Frontal cortex (tissue), 3 donors: ENCODE measurements at regions not wholly inside any gene's neighbourhood (a gene's known extent, or its start where the extent isn't known, plus 50 kb on each side); places are given as distances from the start of the nearest gene placed in this dataset.

Experiments
- DNase-seq, 2 donors: peaks; one replicate each; pipeline ENCODE4 v3.0.0; 2012; ENCODE audit warnings: low spot score in 2 of 2
- FAIRE-seq: peaks from 2 replicates; lab custom pipeline; 2012; peaks lifted over from hg19 to GRCh38; lab: Jason Lieb, UNC
- donor health status: control.
- donor health status: control.
- donor health status: control.

DNA sequence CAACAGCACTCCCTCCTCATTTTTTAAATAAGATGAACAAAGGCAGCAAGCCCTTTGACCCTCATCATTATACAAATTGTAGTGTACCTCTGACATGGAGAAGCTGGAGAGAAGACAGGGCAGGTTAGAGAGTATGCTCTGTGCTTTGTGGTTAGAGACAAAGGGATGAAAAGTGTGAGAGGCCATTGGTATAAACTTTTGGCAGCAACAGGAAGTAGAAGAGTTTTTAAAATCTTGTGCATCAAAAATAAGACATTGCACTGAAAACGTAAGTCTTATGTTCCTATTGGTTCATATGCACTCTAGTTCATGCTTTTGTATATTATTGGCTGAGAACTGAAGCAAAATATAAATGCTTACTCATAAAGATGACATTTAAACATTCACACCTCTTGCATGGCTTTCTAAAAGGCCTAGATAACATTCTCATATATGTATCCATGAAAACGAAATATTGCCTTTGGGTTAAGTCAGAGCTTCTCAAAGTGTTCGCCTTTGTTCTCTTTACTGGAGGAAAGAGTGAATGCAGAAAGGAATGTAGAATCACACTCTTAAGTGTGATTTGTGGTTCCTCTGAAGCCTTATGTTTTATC lies 158.0 kb downstream of the PALM2AKAP2 start:
- FAIRE-seq: no peak
- DNase-seq: no peak

DNA sequence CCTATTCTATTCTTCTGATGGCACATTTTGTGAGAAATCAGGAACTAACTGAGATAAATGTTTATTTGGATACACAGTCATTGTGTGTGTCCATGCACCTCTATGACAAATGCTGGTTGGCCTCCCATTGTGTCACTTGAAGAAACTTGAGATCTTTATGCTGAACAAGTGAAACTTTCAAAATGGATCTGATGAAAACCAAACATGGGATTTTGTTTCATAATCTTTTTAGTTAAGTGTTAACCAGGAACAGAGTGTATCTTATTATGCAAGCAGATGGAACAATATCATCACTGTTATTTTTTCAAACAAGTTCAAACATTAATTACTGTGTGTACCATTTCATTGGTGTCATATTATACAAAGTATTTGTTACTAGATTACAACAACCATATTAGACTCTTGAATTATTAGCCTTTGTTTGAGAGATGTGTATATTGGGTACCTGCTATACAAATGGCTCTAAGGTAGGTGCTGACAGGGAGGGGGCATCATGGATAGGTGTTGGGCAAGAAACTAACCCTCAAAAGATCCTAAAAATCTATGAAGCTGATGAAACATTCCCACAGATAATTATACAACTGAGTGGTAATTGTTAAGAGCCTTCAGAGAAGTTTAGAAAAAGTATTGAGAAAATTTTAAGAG lies 159.8 kb downstream of the PALM2AKAP2 start:
- DNase-seq: no peak
- no peak for FAIRE-seq

DNA sequence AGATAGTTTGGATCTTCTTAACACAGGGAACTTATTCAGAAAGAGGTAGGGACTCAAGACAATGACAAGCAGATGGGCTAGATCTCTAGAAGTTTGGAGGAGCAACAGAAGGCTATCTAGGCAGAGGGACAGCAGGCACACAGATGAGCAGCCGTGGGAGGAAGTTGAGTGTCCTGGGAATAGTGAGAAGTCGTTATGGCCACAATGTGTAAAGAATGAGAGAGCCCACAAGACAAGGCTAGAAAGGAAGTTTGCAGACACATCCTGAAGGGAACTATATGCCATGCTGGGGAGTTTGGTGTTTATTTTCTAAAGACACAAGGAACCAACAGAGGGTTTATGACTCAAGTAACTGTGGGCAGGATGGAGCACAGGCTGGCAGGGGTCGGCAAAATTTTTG lies 160.6 kb downstream of the PALM2AKAP2 start:
- no peak for DNase-seq

DNA sequence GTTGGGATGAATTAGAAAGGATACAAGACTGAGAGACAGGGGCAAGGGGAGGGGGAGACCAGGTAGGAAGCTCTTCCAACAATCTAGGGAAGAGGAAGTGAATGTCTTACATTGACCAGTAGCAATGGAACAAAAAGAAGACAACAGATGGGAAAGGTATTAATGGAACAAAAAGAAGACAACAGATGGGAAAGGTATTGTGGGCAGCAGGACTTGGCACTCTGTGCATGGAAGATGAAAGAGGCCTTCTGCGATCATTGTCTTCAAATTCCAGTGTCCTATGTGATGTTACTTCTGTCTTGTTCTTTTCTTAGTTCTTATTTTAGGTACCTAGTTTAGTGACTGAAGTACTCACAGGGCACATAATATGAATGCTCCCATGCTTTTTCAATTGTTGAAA lies 161.8 kb downstream of the PALM2AKAP2 start:
- no peak for FAIRE-seq

More for the DNA sequence above, 160.6 kb downstream of the PALM2AKAP2 start:
- no peak for FAIRE-seq

DNA sequence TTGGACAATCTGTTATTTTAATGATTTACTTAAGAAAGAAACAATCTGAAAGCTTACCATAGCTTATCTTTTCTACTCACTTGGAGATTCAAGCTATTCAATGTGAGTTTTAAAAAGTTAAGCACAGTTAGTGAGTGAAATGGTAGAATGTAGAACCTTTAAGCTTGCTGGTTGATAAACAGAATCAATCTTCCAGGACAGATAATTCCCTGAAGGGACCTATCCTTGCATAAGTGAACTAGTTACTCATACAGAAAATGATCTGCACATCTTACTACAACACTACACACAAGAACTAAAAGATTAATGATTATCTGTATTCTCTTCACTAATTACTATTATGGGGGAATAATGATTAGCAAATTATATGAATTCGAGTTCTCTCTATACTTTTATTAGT lies 165.6 kb downstream of the PALM2AKAP2 start:
- no peak for DNase-seq
- FAIRE-seq: no peak

More for the DNA sequence above, 161.8 kb downstream of the PALM2AKAP2 start:
- DNase-seq: no peak

DNA sequence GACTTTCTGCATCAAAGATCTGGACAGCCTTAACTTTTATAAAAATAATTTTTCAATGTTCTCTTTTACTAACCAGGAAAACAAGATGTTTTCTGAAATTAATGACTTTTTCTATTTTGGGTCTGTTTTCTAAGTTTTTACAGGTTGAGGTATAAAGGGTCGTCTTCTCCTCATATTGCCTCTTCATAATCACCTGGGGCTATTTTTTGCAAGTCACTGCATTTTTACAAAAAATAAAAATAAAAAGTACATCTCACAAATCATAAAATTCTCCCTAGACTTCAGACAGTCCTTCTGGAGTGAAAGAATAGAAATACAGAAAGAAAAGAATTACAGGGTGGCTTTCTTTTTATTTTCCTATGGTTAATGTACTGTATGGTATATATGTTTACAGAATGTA lies 168.5 kb downstream of the PALM2AKAP2 start:
- no peak for DNase-seq
- FAIRE-seq: no peak

DNA sequence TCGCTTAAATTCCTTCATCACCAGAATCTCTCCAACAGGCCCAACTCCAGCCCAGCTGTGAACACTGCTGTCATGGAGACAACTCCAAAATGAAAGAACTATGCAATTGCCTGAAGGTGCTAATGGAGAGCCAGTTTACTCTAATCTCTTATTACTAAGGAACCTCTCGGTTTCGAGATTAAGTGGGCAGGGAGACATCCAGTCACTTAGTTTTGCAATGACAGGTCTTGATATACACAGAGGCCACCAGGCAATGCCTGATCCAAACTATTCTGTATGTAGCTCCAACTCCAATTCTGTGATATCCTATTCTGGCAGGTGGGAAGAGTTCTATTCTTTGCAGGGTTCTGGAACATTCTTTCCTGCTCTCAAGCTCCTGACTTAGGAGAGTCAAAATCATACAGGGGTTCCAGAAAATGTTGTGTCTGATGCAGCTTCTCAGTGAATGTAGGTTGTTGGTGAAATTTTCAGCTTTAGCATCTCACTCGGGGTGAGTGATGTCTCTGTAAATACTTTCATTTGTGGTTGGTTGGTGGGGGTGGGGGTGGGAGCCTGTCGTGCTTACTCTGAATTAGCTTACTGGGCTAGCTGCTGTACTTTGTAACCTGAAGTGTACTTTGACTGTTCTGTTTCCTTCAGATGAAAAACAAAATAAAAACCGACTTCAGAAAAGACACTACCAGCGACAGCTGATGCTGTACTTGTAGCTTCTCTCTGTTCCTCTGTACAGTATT lies 170.9 kb downstream of the PALM2AKAP2 start:
- FAIRE-seq: no peak

DNA sequence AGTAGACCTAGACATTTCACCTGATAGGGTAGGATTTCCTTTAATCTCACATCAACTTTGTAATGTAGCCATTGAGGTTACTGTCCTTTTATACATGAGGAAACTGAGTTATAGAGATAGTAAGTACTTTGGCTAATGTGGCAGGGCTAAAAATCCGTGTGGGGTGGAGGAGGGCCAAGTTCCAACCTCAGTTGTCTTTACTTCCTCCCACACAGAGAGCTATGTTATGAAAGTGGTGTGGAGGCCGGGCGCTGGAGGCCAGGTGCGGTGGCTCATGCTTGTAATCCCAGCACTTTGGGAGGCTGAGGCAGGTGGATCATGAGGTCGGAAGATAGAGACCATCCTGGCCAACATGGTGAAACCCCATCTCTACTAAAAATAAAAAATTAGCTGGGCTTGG lies 173.3 kb downstream of the PALM2AKAP2 start:
- FAIRE-seq: no peak

More for the DNA sequence above, 170.9 kb downstream of the PALM2AKAP2 start:
- DNase-seq: no peak

DNA sequence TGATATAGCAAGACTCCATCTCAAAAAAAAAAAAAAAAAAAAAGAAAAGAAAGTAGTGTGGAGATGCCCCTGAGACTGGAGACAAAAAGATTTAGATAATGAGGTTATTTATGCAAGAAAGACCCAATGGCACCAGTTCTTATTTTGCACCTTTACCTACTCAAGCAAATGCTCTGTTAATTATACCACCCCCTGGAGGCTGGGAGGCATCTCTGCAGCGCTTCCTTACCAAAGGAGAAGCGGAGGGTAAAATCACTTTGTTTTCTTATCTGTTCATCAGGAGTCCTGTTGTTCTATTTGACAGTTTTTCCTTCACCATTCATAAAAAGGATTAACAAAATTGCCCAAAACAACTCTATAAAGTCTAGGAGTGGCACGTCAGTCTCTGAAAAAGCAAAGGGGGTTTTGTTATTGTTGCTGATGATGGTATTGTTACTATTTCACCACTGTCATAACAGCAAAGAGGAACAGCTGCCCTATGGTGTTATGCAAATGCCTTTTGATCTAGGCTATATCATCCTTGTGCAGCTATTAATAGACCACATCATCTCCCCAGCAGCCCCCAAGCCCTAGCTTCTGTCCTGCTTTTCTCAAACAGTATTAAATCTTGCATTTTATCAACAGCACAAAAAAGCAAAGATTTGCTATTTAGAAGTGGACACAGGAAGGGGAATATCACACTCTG lies 174.0 kb downstream of the PALM2AKAP2 start:
- no peak for FAIRE-seq
- DNase-seq: no peak

More for the DNA sequence above, 173.3 kb downstream of the PALM2AKAP2 start:
- DNase-seq: no peak

DNA sequence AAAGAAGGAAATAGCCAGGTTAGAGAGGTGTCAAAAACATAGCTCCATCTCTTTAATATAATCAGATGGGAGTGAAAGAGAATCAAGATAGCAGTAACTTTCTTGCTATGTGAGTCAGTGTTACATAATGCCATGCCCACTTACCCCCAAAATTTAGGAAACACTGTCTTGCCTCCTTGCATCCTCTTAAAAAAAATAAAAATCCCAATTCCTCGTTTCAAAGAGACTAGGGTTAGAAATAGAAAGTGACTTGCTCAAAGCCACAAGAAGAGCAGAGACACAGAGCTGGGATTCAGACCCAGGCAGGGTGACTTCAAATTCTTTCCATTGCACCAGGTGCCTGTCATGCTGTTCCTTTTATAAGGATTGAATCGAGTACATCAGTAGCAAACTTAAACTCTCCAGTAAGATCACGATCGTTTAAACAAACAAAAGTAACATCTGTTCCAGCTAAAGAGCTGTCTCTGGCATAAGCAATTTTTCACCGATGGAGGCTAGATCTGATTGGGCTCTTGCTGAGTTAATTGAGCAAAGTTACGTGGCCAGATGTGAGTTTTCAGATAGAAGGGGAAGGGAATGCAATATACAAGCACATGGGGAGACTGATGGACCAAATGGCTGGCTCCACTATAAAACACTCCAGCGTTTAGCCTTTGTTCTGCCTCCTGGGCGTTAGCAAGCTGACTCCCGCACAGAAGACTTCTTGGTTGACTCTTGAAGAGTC lies 176.9 kb downstream of the PALM2AKAP2 start:
- FAIRE-seq: no peak
- no peak for DNase-seq

DNA sequence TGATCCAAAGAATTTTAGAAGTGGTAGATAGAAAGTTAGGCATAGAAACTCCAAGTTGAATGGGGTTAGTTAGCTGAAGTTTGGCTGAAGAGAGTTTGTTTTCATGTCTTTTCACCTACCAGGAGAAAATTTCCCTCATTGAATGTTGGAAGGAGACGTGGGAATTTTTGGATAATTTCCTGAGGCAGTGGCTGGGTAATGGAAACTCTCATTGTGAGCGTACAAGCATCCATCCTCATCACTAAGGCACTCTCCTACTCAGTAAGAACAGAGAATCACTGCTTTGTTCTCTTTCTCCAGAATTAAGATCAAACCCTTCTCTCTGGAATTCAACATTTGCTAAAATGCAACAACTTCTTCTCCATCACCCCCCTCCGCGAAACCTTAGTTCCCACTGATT lies 179.7 kb downstream of the PALM2AKAP2 start:
- DNase-seq: no peak
- FAIRE-seq: no peak

DNA sequence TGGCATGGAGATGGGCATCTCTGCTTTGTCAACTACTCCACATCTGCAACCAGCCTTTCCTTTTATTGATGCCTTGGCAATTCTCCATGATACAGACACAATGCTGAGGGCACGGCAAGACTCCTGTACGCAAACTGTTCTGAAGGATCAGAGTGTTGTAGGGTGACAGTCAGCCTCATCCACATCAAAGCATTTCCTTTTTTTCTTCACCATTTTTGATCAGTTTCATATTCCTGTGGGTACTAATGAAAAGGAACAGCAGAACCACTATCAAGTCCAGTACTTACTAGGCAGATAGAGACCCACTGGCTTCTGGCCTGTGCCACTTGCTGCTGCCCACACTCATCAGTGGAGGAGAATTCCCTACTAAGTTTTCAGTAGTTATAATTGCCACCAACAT lies 181.6 kb downstream of the PALM2AKAP2 start:
- FAIRE-seq: no peak
- no peak for DNase-seq

DNA sequence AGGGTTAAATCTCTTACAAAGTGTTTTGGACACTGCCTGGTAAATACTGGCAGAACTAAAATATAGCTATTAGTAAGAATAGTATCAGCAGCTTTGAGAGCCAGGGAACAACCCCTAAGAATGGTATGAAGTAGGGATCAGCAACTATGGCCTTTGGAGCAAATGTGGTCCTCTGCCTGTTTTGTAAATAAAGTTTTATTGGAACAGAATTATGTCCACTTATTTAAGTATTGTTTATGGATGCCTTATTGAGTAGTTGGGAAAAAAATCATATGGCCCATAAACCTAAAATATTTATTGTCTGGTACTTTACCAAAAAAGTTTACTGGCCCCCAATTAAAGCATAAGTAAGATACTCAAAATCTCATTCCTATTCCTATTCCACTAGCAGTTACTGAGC lies 182.2 kb downstream of the PALM2AKAP2 start:
- DNase-seq (no peak), FAIRE-seq (no peak)

DNA sequence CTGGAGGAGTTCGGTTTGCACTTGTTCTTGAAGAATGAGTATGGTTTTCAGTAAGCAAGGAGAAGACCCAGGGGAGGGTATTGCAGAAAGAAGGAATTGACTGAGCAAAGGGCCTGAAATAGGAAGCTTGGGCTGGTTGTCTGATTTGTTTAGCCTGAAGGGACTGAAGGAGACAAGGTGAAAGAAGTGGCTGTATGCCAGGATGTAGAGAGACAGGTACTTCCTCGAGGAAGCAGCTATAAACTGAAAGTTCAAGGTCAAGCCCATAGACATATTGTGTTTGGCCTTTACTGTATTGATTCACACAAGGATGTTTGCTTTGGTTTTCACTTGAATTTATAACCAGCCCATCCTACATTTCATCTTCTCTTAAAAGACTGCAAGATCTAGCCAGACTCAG lies 183.1 kb downstream of the PALM2AKAP2 start:
- no peak for DNase-seq
- no peak for FAIRE-seq

DNA sequence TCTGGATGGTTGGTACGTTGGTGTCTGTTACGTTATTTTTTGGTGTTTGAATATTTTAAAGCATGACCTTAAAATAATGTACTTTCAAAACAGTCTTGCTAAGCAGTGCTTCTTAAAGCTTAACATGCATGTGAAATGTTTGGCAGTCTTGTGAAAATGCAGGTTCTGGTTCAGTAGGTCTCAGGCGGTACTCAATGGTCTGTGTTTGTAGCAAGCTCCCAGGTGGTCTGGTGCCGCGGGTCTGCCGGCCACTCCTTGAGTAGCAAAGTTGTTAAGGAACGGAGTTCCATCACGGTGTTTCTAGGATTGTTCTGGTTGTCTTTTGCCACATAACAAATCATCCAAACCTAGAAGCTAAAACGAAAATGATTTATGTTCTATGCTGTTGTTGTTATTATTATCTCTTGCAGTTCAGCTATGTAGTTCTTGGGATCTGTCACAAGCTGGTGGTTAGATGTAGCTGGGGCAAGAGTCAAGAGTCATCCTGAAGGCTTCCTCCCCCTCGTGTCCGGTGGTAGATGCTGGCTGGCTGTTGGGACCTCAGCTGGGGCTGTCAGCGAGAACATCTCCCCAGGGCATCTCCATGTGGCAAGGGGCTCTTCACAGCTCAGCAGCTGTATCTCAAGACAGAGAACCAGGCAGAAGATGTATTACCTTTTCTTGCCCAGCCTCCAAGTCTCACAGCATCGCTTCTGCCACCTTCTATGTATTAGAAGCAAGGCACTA lies 186.8 kb downstream of the PALM2AKAP2 start:
- FAIRE-seq (no peak), DNase-seq (no peak)

DNA sequence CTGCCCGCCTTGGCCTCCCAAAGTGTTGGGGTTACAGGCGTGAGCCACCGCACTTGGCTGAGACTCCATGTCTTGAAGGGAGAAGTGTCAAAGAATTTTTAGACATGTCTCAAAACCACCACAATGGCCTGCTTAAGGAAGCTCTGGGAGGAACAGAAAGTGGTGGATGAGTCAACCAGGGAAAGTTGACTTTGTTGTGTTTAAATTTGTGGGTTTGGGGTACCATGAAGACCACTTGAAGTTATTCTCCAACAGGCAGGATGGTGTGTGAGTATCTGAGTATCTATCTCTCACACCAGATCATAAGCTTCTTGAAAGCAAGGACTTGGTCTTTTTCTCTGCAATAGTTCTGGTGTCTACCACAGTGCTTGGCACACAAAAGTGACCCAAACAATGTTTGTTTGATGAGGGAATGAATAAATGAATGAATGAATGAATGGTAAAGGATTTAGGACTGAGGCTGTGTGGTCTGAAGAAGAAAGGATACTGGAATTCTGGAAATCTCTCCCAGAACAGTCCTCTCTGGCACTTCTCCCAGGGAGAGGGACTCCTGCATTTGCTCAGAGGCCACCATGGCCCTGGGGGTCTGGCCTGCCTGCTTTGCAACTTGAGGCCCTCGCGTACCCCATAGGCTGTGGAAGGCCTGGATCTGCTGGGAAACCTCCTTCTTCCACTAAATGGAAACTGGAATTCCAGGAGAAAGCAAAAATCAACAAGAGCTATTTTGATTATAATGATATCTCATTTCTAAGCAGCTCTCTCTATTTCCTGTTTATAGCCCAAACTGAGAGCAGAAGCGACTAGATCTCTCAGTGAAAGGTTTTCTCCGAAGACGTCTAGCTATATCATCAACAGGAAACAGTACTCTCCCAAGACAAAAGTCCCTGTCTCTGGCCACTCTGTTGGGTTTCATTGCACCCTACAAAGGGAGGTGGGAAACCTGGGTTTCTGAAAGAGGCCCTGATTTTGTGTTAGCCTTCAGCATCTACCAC lies 187.9 kb downstream of the PALM2AKAP2 start:
- no peak for FAIRE-seq
- no peak for DNase-seq

DNA sequence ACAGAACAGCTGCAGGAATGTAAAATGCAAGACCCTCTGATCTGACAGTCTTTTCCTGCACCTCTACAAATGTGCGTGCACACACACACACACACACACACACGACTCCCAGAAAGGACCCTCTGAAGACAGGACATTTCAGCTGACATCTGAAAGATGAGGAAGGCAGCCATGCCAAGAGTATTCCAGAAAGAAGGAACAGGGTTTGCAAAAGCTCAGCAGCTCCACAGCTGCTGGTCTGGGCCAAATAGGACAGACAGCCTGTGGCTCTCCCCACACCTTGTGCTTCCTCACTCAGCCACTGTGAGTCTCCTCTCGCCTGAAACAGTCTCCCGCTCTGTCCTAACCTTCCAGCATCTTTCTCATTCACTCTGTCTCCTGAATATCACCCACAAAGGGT lies 189.0 kb downstream of the PALM2AKAP2 start:
- DNase-seq (no peak), FAIRE-seq (no peak)

DNA sequence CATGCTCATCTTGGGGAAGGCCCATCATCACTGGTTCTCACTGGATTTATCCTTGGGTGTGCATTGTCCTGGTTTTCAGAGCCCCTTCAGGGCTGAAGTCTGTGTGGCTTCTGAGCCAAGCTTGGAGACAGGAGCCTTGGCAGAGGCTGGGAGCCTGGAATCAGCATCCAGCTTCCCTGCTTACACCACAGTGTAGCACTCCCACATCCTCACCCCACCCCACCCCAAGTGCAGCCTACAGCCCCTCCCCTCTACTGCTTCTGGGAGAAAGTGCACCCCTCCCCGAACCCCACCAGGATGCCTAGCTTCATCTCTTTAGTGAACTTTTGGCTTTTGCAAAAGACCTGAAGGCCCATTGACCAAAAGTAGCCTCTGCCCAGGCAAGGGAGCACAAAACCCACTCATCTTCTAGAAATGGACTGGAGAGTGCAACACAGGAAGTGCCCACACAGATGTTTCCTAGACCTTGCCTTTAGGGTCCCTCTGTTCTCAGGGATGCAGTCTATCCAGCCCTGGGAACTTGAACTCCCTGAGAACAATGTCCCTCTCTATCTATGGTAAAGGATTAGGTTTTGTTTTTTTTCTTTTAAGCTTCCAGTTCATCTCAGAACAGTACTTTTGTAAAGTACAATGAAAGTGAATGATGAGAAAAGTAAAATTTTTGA lies 189.7 kb downstream of the PALM2AKAP2 start:
- FAIRE-seq: no peak

More for the DNA sequence above, 189.7 kb downstream of the PALM2AKAP2 start:
- no peak for DNase-seq
